Stimulated activated CD4-positive, alpha-beta T cell treated with anti-CD3 and anti-CD28 coated beads, TNF-alpha, amount 100 ng/mL, for 1 hour (primary cell): ENCODE measurements at regions not wholly inside any gene's neighbourhood (a gene's known extent, or its start where the extent isn't known, plus 50 kb on each side); places are given as distances from the start of the nearest gene placed in this dataset.

Experiments used
- DNase-seq, 3 donors: peaks; one replicate each; pipeline ENCODE4 v3.0.0-alpha.2; 2020; ENCODE audit warnings: low read depth in 3 of 3, low spot score in 1 of 3

DNA sequence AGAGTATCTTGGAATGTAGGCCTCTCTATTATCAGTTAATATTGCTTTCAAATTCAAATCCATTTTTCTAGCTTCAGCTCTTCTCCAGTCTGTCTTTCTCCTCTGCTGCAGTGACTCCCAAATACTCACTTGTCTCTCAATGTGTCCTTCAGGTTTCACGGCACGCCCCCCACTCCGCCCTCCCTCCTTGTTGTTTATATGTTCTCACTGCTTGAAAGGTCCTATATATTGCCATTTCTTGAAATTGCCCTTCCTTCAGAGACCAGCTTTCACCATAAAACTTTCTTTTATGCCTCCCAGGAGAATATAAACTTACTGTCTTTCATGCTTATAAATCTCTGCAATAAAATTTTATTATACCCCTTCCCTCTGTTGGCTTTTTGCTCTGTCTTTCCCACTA lies 668.2 kb downstream of the CCSER2 start:
- no peak for DNase-seq

GRCh38 chr10:84997870-84998269 lies 669.5 kb downstream of the CCSER2 start:
- no peak for DNase-seq

DNA sequence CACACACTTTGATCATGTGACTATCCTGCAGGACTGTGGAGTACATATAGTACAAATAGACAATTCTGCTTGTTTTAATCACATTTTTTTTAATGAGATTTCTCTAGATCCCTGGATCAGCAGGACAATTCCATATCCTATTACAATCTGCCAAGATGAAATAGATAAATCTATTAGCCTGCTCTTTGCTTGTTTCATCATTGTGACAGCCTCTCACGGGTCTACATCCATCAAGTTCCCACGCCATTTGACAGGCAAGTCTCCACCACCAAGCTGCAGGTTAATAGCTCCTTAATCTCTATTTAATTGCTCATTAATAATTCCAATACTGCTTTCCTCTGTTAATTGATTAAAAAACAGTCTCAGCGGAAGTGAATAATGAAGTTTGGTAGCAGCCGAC lies 671.5 kb downstream of the CCSER2 start:
- no peak for DNase-seq

- no peak for DNase-seq
These were observed 674.7 kb downstream of the CCSER2 start for GRCh38 chr10:85003083-85003482.

DNA sequence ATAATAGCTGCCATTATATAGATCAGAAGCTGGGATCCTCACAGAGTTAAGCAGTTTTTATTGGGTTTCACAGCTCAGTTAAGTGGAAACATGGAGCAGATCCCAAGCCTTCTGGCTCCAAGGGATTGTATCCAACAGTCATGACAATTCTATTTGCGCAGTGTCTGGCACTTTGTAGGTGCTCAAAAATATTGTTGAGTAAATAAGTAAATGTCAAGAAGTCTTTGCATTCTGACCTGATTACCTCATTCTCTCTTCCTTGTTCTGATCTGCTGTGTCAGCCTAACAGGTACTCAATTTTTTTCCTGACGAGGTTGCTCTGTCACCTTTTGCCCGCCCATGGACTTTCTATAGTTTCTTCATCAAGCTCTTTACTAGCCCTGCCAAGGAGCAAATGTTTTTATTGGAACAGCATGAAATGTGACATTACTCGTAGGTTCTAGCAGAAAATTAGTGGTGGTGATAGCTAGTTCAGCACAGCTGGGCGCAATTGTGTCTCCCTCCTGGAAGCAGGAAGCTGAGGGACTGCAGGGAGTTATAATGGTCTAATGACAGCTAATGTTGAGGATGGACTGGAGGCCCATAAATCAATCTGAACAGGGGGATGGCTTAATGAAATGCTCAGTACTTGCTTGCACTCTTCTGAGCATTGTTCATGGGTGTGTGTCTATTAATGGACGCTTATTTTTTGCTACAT lies 680.2 kb downstream of the CCSER2 start:
- DNase-seq = no peak

GRCh38 chr10:85012305-85012704 lies 683.9 kb downstream of the CCSER2 start:
- DNase-seq = no peak

- DNase-seq = no peak
These were observed 698.6 kb downstream of the CCSER2 start for GRCh38 chr10:85026878-85027467.

GRCh38 chr10:85032981-85033380 lies 704.6 kb downstream of the CCSER2 start:
- no peak for DNase-seq

DNA sequence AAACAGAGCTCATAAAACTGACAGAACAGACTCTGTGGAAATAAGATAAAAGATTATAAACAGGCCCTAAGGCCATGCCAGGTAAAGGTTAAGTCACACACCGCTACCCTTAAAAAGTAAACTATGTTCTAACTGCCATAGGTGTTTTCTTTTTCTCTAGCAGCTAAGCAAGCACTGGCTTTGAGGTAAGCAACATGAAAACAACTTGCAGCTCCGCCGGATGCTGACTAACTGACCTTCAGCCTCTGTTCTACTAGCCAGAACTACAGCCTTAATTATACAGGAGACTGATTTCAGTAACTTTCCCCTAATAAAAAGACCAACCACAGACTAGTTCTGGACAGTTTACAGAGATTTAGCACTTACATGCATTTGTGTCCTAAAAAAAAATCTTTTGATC lies 708.3 kb downstream of the CCSER2 start:
- no peak for DNase-seq

DNA sequence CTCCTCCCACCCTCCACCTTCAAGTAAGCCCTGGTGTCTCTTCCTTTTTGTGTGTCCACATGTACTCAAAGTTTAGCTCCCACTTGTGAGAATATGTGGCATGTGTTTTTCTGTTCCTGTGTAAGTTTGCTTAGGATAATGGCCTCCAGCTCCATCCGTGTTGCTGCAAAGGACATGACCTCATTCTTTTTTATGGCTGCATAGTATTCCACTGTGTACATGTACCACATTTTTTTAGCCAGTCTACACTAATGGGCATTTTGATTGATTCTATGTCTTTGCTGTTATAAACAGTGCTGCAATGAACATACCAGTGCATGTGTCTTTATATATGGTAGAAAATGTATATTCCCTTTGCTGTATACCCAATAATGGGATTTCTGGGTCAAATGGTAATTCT lies 710.9 kb downstream of the CCSER2 start:
- DNase-seq = no peak

- no peak for DNase-seq
These were observed 714.8 kb downstream of the CCSER2 start for GRCh38 chr10:85043207-85043606.

GRCh38 chr10:85045046-85045445 lies 716.7 kb downstream of the CCSER2 start:
- no peak for DNase-seq

DNA sequence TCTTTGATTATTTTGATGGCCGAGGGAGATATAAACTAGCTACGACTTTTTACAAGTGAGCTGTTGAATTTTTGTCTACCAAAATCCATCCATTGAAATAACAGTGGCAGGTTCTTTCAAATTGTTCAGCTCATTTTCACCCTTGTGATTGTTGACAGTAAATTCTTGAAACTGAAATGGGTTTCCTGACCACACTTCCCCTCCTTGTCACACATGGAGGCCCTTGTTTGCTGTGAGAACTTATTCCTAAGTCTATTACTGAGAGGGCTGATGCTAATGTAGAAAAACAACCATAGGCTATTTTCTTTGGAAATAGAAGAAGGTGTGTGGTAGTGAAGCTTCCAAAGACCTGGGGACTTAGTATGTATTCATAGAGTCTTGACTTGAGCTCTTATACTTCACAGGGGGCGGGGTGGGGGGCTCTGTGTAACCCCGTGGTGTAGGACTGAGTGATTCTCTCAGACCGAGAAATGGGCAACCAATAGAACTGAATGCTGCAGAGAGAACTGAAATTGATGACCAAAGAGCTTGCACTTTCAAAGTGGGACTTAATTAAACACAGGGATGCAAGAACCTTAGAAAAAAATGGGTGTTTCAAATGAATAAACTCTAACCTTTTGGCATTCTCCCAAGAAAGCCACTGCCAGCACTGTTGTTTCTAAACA lies 718.9 kb downstream of the CCSER2 start:
- DNase-seq = no peak

- DNase-seq = no peak
These were observed 719.6 kb downstream of the CCSER2 start for GRCh38 chr10:85047979-85048378.

- no peak for DNase-seq
These were observed 720.3 kb downstream of the CCSER2 start for GRCh38 chr10:85048644-85049043.

DNA sequence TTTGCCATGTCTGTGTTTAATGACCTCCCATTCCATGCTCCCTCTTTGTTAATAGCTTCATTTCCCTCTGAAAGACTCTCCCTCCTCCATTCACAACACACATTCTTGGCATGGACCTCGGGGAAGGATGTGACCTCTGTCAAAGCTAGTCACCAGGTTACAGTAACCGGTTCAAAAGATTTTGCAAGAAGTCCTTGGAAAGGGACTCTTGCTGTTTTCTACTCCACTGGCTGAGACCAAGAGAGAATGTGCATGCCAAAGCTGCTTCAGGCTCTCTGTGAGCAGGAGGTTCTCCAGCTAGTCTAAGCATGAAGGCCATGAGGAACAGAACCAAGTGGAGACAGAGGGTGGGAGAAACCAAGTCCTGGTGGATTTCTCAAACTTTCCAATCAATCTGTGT lies 732.6 kb downstream of the CCSER2 start:
- no peak for DNase-seq

DNA sequence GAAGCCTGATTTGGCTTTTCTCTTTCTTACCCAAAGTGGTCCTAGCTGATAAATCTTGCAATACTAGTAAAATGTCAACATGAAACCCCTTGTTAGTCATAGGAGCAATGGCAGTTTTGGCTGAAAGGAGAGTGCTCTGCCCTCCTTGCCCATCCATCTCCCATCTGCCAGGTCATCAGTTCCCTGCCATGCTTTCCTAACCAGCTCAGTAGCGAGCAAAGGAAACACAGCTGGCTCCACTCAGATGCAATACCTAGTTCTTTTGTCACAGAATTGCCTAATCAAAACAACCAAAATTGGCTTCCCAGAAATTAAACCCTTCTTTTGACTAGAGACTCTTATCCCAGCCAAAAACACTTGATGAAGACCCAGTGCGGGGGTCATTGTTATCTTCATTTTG lies 733.0 kb downstream of the CCSER2 start:
- no peak for DNase-seq

GRCh38 chr10:85067955-85068354 lies 739.6 kb downstream of the CCSER2 start:
- no peak for DNase-seq

DNA sequence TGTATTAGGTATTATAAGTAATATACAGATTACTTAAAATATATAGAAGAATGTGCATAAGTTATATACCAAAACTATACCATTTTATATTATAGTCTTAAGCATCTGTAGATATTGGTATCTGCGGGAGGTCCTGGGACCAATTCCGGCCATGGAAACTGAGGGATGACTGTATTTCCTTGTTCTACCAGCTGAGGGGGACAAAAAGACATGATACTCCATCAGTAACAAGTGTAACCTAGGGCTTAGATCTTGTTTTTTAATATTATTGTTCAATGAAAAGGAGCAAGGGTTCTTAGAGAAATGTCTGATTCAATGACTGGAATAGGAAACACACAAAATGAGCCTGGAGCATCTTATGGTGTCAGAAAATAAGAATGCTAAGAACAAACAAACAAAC lies 752.5 kb downstream of the CCSER2 start:
- no peak for DNase-seq

DNA sequence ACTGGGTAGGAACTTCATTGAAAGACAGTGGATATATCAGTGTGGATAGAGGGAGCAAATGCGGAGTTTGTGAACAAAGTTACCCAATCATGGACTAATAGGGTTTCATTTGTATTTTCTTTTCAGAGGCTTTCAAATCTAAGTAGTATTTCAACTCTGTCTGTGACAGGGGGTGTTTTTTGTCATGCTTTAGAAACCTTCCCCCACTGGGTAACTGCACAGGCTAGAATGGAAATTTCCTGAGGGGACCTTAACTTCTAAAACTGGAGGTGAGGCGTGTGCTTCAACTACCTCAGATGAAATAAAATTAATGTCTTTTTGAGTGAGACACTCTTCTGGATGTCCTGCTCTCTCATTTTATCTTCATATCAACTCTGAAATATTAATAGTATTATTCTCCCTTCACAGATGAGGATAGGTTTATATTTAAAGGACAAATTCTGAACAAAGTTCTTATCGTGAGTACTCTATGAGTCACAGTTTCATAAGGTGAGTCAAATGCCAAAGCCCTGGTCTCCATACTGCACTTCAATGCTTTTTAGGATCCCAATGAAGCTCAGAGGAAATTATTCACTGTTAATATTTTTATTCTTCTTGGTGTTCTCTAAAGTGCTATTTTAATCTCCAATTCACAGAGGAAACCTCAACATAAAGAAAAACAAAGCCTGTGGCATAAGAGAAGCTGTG lies 770.6 kb downstream of the CCSER2 start:
- no peak for DNase-seq

- DNase-seq = no peak
These were observed 772.1 kb downstream of the CCSER2 start for GRCh38 chr10:85100495-85100894.

GRCh38 chr10:85105614-85106255 lies 777.3 kb downstream of the CCSER2 start:
- DNase-seq = no peak
